ENCODE measurements at regions not wholly inside any gene's neighbourhood (a gene's known extent, or its start where the extent isn't known, plus 50 kb on each side); places are given as distances from the start of the nearest gene placed in this dataset.
"Not testable (repeated sequence)": the region's sequence is repeated elsewhere in the genome, so short reads cannot be mapped to it uniquely, and the experiment has no call there.

- not testable (repeated sequence) for DNase-seq
These were observed 57.4 kb downstream of the FTHL17 start for GRCh38 chrX:31014474-31014873.

GRCh38 chrX:31012509-31013025 lies 59.3 kb downstream of the FTHL17 start:
- no peak for DNase-seq

- no peak for DNase-seq
These were observed 64.5 kb downstream of the FTHL17 start for GRCh38 chrX:31007321-31007720.

GRCh38 chrX:31006027-31006426 lies 65.8 kb downstream of the FTHL17 start:
- DNase-seq = no peak

- DNase-seq = no peak
These were observed 74.4 kb downstream of the FTHL17 start for GRCh38 chrX:30997411-30997810.

- no peak for DNase-seq
These were observed 76.1 kb downstream of the FTHL17 start for GRCh38 chrX:30995705-30996104.

- no peak for DNase-seq
These were observed 76.7 kb downstream of the FTHL17 start for GRCh38 chrX:30995060-30995700.

- DNase-seq = not testable (repeated sequence)
These were observed 77.8 kb downstream of the FTHL17 start for GRCh38 chrX:30994018-30994417.

GRCh38 chrX:30992381-30992904 lies 79.4 kb downstream of the FTHL17 start:
- peak; percentile 11 for DNase-seq

GRCh38 chrX:30990361-30990760 lies 81.5 kb downstream of the FTHL17 start:
- no peak for DNase-seq

GRCh38 chrX:30982467-30982866 lies 89.4 kb downstream of the FTHL17 start:
- no peak for DNase-seq

GRCh38 chrX:30981968-30982367 lies 89.9 kb downstream of the FTHL17 start:
- no peak for DNase-seq

GRCh38 chrX:30979271-30979670 lies 90.2 kb upstream of the TAB3 start:
- DNase-seq = no peak

GRCh38 chrX:30975467-30975866 lies 86.4 kb upstream of the TAB3 start:
- DNase-seq = no peak

GRCh38 chrX:30973784-30974427 lies 84.9 kb upstream of the TAB3 start:
- DNase-seq = no peak

- no peak for DNase-seq
These were observed 82.9 kb upstream of the TAB3 start for GRCh38 chrX:30971774-30972603.

GRCh38 chrX:30967516-30967915 lies 78.5 kb upstream of the TAB3 start:
- no peak for DNase-seq

- DNase-seq = no peak
These were observed 76.7 kb upstream of the TAB3 start for GRCh38 chrX:30965767-30966166.

- no peak for DNase-seq
These were observed 72.5 kb upstream of the TAB3 start for GRCh38 chrX:30961387-30962174.

- no peak for DNase-seq
These were observed 68.7 kb upstream of the TAB3 start for GRCh38 chrX:30957753-30958152.

- no peak for DNase-seq
These were observed 66.6 kb upstream of the TAB3 start for GRCh38 chrX:30955687-30956086.

- no peak for DNase-seq
These were observed 61.9 kb upstream of the TAB3 start for GRCh38 chrX:30951003-30951402.

All from left kidney (tissue), 1 donor.